HK-2 (cell line): ENCODE measurements at regions not wholly inside any gene's neighbourhood (a gene's known extent, or its start where the extent isn't known, plus 50 kb on each side); places are given as distances from the start of the nearest gene placed in this dataset.
"Not testable (repeated sequence)": the region's sequence is repeated elsewhere in the genome, so short reads cannot be mapped to it uniquely, and the experiment has no call there.

Experiments
- DNase-seq: peaks from one replicate; pipeline ENCODE4 v3.0.0-alpha.2; 2018; ENCODE audit not compliant: unreplicated experiment

DNA sequence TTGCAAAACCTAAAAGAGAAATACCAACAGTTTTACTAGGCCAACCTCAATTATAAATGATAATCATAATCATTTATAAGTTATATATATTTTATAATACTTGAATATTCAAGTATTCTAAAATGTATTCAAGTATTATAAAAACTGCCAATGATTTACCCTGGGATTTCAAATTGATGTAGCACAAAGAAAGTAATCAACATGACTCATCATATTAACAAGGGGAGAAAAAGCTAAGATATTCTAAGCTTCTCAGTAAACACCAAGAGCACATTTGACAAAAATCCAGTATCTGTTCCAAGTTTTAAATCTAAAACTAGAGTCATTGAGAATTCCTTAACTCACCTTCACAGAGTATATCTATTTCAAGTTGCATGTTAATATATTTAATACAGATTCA, 56.1 kb downstream of the CAPZA3 start:
- no peak for DNase-seq

- DNase-seq: no peak
These were observed 59.7 kb downstream of the CAPZA3 start for GRCh38 chr12:18797604-18798003.

DNA sequence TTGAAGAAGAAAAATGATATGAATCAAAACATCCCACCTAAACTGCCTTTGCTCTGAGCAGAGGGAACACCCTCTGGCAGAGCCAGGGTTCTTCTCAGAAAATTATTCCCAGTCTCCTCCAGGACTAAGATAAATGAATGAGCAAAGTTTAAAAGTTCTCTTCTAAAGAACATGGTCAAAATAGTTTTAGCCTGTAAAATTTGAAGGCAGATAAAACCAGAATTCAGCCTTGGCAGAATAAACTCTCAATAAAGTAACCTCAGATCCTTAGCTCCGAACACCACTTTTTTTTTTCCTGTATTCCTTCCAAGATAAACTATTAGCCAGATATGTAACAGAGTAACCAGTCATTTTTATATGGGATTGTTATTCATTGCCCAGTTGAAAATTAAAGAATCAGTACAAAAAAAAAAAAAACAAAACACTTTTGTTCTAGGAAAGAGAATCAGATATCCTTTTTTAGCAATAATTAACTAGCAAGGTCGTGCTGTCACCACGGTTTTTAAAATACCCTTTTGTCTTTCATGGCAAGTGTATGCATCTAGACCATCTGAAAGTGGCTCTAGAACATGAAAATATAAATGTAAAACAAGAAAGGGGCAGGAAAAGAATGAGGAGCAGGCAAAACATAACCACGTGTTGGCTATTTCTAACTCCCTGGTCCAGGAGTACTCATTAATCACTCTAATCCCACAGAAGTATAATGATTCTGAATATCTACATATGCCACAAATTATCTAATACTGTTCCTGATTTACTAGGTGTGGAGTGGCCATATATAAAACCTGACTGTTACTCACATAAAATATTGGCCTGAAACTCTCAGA, 60.8 kb downstream of the CAPZA3 start:
- DNase-seq: no peak

- DNase-seq: no peak
These were observed 61.6 kb downstream of the CAPZA3 start for GRCh38 chr12:18799561-18799960.

DNA sequence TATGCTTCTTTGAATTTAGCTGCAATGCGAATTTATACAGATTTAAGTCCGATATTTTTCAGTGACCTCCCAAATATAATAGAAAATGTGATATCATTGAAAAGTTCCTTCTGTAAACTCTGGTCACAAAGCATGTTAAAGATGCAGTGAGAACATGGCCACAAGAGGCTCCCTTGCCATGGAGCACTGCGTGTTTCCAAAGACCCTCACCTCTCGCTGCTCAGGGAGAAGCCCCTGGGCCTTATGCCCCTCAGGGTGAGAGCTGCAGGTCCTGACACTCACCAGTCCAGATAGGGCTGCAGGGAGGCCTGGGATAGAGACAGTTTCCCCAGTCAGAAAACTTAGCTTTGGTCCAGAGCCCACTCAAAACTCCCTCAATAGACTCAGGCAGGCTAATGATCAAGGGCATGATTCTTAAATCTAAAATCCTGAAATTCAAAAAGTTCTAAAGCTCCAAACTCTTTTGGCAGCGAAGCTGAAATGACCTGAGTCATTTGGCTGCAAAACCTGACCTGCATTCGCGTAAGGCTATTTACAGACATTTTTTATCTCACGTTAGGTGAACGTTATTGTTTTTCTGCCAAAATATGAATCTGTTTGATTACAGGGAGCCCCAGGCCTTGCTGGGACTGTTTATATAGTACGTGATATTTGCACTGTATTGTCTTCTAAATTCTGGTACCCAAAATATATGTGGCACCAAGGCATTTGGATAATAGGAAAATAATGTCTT, 67.8 kb downstream of the CAPZA3 start:
- no peak for DNase-seq

- DNase-seq: no peak
These were observed 69.8 kb downstream of the CAPZA3 start for GRCh38 chr12:18807714-18808113.

DNA sequence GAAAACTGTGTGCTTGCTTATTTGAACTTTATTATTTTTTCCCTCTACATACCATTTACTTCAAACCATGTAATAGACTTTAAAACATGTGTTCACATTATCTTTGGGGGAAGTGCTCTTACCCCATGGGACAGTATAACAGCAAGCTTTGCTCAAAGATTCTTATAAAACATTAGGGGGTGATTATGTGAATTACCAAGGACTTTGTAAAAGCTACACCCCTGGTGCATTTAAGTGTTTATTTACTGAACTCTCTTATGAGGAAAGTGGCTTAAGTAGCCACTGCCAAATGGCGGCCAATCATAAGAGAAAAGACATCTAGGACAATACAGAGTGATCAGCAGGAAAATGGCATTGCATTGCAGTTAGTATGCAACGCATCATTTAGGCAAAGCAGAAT, 70.3 kb downstream of the CAPZA3 start:
- no peak for DNase-seq

GRCh38 chr12:18810537-18811253, 72.8 kb downstream of the CAPZA3 start:
- no peak for DNase-seq

DNA sequence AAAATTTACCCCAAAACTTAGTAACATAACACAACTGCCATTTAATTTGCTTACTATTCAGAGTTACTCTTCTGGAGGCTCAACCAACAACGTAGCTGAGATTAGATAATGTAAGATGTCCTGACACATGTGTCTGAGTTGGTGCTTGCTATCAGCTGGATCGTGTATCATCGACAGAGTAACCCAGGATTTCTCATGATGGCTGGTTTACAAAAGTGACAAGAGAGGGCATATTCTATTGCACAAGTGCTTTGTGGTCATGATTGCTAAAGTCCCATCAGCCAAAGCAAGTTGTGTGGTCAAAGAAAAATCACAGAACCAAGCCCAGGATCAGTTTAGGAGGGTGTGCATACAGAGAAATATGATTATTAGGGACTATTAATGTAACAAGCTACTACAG, 73.4 kb downstream of the CAPZA3 start:
- no peak for DNase-seq

GRCh38 chr12:18813753-18814152, 75.8 kb downstream of the CAPZA3 start:
- no peak for DNase-seq

DNA sequence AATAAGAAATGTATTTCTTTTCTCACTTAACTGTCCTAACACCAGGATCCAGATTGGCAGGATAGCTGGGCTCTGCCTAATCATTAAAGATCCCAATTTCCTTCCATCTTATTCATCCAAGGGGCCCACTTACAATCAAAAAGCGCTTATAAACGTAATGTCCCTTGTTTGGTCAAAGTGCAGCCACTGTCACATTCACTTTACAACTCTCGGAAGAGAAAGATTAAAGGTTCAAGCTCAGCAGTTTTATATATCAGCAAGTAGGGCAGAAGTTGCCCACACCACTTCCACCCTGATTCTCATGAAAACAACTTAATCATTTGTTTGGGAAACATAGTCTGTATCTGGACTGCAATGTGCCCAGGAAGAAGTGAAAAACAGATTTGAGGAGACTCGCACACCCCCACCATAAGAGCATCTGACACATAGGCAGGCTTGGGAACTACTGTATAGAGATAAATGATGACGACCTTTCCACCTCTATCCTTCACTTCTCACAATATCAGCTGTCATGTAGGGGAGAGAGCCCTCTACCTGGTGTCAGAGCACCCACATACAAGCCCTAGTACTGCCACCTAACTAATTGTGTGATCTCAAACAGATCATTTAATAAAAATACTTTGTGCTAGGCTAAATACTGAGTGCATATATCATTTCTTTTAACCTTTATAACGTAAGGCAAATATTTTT, 80.8 kb downstream of the CAPZA3 start:
- DNase-seq: no peak

- DNase-seq: no peak
These were observed 81.6 kb downstream of the CAPZA3 start for GRCh38 chr12:18819484-18819883.

DNA sequence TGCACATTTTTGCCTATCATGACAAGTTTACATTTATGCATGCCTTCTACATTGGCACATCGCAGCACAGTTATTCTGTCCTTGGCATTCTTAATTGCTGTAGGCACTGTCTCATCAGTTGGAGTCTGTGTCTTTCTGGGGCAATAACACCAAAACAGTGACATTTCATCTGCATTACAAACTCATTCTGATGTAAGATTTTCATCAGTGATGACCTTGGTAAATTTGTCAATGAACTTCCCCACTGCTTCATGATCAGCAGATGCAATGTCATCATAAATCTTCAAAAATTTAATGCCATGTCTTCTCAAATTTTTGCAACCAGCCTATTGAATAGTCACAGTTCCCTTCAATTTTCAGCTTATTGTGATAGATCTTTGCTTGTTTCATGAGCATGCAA, 85.5 kb downstream of the CAPZA3 start:
- no peak for DNase-seq

DNA sequence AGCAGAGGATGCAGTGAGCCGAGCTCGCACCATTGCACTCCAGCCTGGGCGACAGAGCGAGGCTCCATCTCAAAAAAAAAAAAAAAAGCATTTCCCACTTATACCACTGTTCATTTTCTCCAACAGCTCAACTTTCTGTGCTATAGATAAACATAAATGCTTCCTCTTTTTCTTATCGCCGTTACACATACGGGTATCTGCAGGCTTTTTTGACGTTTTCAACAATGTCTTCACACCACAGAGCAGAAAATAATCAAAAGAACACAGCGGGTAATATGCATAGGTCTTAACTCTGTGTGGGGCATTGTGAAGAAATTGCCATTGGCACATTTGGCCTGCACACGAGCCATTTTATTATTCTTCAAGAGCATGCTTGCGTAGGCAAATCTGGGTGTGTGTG, 86.4 kb downstream of the CAPZA3 start:
- DNase-seq: no peak

- no peak for DNase-seq
These were observed 87.2 kb downstream of the CAPZA3 start for GRCh38 chr12:18825138-18825537.

DNA sequence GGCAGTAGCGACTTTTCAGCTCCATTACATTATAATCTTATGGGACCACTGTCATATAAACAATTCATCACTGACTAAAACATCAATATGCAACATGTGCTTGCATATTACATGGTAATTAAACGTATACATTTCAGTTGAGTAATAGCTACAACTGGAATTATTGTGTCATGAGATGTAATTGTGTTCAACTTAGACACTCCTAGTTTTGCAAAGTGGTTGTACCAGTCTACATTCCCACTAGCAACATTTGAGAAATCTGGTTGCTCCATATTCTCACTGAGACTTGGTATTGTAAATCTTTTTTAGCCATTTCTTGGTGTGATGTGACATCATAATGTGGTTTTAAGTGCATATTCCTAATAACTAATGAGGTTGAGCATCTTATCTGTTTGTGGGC, 90.0 kb downstream of the CAPZA3 start:
- DNase-seq: no peak

DNA sequence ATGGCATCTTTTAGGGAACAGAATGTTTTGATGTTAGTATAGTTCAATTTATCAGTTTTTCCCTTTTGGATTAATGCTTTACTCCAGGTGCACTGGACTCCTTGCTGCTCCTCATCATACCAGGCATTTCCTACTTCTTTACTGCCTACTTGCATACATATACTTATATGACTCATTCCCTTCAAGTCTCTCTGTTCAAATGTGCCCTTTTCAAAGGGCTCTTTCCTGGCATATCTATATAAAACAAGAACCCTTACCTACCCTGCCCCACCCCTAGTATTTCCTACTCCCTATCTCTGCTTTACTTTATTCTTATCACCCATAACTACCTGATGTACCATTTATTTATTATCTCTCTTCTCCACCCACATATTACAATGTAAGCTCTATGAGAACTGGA, 90.6 kb downstream of the CAPZA3 start:
- no peak for DNase-seq

GRCh38 chr12:18828987-18829386, 91.1 kb downstream of the CAPZA3 start:
- no peak for DNase-seq

GRCh38 chr12:18832932-18833331, 95.0 kb downstream of the CAPZA3 start:
- DNase-seq: not testable (repeated sequence)

DNA sequence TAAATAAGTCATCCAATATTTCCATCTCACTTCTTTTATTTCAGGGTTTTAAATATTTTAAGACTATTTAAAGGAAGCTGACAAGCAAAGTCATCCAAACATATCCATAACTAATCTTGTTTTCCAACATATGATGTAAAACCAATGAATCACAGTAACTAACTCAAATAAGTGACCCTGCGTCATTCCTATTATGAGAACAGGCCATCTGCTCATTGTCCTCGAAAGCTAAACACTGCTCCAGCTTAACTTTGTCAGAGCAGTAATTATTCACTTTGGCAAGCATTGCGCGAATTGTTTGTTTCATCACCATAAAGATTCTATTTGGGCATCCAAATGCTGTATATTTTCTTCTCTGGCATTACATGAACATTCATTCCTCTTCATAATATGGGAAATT, 99.1 kb downstream of the CAPZA3 start:
- DNase-seq: no peak

DNA sequence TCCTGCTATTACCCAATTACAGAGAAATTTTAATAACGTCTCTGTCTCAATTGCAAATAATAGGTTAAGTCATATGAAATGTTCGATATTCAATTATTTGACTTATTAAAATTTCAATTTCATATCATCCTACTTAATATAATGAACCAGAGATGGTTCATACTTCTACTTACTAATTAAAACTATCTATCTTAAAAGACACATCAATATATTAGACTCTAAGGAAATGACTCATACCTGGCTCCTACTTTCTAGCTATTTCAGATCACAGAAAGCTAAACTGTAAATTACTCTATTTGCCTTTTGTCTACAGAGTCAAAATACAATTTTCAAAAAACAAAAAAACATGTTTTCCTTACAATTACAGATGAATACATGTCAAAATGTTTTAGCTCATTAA, 99.6 kb downstream of the CAPZA3 start:
- DNase-seq: no peak

- not testable (repeated sequence) for DNase-seq
These were observed 103.1 kb downstream of the CAPZA3 start for GRCh38 chr12:18840997-18841396.
